ENCODE measurements at regions not wholly inside any gene's neighbourhood (a gene's known extent, or its start where the extent isn't known, plus 50 kb on each side); places are given as distances from the start of the nearest gene placed in this dataset.

DNA sequence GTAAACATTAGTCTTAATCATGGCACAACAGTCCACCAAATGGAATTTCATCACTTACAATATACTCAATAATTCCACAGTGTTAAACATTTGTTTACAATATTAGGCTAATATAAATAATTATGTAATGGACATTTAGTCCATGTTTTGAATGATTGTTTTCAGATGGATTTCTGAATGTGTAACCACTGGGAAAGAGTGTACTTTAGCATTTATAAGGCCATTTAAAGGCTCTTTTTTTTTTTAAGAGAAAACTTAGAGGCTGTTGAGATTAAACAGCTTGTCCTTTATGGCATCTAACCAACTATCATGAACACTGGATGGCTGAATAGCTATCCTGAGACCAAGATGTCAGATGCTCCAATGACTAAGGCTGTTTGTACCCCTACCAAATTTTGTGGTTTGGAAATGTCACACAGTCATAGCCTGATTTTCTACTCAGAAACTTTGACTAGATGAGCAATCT lies 248.3 kb upstream of the GLI3 start:
- no peak for DNase-seq

- no peak for DNase-seq
Observed at GRCh38 chr7:42483886-42484285, 246.9 kb upstream of the GLI3 start.

GRCh38 chr7:42479816-42480633 lies 243.0 kb upstream of the GLI3 start:
- DNase-seq = no peak

DNA sequence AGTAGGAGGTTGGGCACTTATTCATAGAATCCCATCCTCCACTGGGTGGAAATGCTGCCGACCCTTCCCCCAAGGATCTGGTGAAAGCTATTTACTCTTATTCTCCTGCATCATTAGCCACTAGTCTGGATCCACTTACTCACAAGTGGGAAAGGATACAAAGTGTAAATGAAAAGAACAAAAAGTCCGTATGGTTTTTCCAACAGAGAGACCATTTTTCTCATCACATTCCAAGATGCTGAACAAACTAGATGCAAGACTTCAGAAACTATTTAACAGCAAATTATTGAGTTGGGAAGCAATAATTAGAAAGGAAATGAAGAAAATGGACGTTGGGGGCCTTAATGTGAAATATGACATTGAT lies 242.4 kb upstream of the GLI3 start:
- DNase-seq = no peak

DNA sequence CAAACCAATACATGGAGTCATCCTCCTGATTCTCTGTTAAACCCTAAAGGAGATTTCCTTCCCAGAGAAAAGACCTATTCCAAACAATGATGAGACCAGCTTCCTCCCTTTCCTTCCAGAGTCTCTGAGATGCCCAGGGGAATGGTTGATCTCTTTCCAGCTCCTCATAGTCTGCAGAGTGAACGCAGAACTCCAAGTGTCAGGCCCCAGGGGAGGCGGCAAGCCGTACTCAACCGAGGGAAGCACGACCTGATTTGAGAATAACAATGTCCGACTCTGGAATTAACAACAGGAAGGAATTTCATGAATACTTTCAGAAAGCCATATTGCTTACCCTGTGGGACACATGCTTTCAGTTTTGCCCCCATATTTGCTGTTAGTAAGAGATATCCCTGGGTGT lies 241.7 kb upstream of the GLI3 start:
- DNase-seq = no peak

DNA sequence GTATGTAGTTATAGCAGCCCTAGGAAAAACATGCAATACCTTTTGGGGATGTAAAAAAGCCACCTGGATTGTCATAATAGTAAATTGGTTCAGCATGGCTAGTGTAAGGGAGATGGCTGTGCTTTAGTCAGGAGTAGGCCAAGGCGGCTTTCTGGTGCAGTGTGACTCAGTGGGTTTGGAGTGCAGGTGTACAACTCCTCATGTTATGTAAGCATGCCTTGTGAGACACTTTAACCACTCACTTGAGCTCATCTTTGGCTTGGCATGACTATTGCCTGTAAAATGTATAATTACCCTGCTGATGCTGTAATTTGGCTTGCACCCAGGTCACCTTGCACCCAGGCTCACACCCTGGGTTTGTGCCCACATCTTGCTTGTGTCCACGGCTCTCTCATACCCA lies 239.2 kb upstream of the GLI3 start:
- no peak for DNase-seq

- DNase-seq = no peak
Observed at GRCh38 chr7:42475082-42475481, 238.1 kb upstream of the GLI3 start.

DNA sequence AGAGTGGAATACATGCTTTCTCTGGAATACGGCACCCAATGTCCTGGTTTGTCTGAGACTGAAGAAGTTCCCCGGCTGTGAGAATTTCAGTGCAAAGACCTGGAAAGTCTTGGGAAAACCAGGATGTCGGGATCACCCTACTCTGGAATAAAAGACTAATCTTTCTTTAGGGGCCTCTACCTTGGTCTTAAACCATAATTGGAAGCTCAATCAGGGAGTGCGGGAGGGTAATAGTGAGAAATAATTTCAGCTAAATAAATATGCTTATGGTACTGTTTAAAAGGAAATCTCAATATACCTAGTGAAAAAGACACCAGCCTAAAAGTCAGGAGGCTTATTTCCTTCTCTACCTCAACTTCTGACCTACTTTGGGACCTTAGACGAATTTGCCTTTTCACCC lies 236.1 kb upstream of the GLI3 start:
- DNase-seq = no peak

DNA sequence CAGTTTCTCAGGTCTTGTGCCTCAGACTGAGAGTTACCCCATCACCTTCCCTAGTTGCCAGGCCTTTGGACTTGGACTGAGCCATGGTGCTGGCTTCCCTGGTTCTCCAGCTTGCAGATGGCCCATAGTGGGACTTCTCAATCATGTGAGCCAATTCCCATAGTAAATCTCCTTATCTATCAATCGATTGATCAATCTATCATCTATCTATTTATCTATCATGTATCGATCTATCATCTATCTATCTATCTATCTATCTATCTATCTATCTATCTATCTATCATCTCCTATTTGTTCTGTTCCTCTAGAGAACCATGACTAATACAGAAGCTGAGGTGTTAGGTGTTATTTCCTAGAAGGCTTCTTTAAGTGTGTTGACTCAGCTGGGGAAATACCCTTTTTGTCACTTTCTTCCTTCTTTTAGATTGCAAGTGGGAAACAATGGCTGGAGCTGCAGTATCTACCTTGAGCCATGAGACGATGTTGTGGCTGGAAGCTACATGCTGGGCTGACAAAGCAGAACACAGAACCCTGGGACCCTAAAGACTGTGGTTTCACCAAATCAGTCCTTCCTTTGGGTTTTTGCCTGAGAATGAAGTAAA lies 234.7 kb upstream of the GLI3 start:
- no peak for DNase-seq

DNA sequence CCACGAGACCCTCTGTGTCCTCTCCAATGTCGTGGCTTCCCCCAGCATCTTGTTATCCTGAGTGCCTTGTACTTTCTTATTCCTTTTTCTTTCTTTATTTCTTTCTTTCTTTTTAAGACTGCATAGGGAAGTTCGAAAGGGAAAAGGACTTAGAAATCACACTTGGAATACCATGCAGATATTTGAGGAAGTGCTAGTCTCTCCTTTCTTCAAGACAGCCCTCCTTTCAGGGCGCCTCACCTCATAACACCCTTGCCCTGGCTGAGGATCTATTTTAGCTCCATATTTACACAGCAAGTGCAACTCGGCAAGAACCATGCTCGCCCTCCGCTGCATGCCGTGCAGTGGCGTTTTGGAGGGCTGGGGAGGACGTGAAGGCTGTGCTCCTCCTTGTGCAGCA lies 232.3 kb upstream of the GLI3 start:
- no peak for DNase-seq

- no peak for DNase-seq
Observed at GRCh38 chr7:42468471-42468870, 231.5 kb upstream of the GLI3 start.

DNA sequence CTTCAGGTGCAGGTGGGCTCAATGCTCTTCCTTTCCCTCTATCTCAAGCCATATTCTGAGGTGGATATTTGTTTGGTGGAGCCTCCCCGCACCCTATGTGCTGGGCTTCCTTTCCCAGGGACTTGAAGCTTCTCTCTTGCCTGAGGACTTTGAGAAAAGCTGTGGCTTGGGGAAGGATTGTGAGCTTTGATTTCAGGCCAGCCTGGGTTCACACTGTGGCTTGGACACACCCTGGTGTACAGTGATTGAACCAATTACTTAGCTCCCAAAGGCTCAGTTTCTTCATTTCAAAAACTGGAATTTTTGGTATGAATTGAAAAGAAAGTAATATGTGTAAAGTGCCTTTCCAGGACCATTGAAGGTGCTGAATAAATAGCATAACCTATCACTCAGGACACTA lies 224.5 kb upstream of the GLI3 start:
- DNase-seq = no peak

DNA sequence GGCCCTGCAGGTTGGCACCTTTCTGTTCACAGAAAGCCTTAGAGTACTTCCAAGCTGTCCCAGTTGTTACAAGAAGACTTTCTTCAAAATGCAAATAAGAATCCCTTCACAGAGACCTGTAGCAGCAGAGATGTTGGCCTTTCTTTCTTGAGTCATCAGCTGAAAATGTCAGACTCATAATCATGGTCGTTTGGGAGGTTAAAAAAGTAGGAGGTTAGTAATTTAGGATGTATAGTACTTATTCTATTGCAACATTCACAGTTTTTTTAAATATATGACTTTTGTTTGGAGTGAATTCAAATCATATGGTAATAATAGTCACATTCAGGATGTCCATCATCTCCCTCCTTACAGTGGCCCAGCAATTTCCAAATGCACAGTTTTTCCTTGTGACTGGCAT lies 223.9 kb upstream of the GLI3 start:
- no peak for DNase-seq

DNA sequence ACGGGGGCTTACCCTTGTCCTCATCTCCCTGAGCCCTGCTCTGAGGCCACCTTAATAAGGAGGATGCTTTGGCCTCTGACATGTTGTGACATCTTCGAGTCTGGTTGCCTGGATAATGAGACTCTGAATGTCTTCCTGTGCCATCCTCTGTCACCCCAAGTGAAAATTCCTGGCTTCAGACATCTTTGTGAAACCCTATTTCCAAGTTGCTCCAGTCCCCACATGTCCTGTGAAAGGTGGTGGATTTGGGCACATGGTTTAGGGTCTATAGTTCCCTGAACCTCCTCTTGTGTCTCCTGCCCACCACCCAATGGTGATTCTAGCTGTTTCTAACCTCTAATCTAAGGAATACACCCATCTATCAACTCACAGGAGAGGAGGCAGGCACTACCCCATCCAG lies 223.1 kb upstream of the GLI3 start:
- no peak for DNase-seq

DNA sequence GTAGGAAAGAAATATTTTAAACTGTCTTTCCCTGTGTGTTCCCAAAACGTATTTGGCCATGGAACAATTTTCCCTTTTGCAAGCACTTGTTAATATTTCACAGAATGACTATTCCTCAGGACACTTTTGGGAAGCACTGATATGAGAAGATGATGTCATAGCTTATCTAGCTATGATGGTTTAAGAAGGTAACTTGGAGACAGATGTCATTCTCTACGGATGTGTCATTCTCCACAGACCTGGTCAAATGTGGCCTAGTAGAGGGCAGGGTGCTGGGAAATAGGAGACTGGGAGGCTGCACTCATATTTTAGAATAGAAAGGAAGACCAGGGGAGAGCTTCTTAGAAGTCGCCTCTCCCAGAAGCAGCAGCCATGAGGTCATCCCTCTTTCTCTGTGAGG lies 220.7 kb upstream of the GLI3 start:
- no peak for DNase-seq

DNA sequence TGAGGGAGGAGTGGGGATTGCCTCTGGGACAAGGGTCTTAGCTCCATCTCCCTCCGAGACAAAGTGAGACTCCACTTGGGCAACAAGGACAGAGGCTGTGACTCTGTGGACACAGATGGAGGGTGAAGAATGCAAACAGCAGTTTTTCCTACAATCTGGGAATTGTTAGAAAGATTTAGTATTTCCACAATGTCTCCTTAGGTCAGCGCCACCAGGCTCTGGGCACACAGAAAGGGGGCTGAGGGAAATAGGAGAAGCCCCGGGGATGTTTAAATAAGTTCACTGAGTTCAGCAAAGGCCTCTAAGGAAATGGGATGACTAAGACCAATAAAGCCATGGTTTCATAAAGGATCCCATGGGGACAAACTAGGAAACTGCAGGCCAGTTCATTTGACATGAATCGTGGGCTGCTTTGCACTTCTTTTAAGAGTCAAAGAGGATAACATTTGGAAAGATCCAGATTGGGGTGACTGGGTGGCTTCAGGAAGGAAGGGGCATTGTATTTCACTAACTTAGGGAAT lies 219.8 kb upstream of the GLI3 start:
- DNase-seq = no peak

DNA sequence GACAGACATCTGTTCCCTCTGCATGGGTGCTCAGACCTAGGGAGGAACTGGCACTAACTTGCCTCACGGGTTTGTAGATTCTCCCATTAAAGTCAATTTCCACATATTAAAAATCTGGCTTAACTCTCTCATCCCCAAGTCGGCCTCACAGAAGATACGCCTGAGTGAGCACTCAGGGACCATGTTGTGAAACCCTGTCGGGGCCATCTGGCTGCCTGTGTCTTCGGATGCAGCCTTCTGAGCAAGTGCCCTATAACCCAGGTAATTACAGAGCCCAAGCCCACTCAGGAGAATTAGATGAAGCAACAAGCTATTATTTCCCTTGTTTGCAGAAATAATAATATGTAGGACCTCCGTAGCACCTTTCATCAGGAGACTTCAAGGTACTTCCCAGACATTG lies 219.3 kb upstream of the GLI3 start:
- DNase-seq = no peak

GRCh38 chr7:42453931-42454361 lies 216.9 kb upstream of the GLI3 start:
- DNase-seq = no peak

DNA sequence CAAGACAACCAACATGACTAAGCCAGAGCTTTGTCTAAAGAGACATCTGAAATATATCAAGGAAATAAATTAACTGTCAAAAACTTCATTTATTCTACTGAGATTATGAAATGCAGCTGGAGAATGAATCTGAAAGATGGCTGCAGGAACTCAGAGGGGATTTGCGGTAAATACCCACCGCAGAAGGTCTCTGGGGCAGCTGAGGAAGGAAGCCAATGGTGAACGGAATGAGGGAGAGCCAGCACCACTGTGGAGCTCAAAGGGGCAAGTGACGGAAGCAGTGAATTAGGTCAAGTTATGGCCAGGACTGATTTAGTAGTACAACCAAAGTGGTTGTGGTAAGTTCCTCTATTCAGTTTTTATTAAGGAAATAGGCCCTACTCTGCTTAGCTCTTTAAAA lies 215.3 kb upstream of the GLI3 start:
- no peak for DNase-seq

DNA sequence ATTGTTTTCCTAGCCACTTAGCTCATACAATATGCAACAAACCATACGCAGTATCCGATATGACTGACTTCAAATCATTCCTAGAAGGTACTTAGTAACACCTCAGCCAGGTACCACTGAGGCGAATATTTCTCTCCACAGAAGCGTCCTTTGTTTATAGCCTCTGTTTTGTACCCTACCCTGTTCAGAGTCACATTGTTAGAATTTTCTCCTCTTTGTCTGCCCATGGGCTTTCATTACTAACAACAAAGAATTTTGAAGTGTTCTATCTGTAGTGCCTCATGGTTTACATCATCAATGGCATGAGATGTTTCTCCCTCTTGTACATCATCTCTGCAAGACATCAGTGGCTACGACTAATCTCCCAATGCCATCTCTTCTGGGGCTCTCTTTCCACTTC lies 212.4 kb upstream of the GLI3 start:
- DNase-seq = no peak

DNA sequence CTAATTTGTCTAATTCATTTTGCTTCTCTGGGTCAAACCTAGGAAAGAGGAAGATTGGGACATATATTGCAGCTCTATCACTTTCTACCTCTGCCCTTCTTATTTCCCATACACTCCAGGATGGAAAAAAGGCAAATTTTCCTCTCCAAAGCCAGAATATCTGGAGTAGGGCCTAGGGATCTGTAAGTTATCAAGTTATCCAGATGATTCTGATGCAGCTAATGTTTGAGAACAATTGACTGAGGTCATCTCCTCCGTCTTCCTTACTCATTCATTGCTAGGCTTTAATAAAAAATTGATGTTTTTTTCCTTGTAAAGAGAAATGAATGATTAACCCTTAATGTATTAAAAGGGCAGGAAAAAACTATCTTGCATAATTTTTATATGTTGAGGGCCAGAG lies 211.9 kb upstream of the GLI3 start:
- no peak for DNase-seq

DNA sequence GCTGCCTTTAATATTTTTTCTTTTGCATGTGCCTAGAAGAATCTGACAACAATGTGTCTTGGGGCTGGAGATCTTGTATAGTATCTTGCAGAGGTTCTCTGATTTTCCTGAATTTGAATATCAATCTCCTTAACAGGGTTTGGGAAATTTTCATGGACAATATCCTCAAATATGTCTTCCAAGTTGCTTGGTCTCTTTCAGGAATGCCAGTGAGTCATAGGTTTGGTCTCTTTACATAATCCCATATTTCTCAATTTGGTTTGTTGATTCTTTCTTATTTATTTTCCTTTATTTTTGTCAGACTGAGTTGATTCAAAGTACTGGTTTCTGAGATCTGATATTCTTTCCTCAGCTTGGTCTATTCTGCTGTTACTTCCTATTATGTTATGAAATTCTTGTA lies 208.7 kb upstream of the GLI3 start:
- DNase-seq = no peak

- DNase-seq = no peak
Observed at GRCh38 chr7:42440951-42441350, 203.9 kb upstream of the GLI3 start.

- DNase-seq = no peak
Observed at GRCh38 chr7:42432644-42433043, 195.6 kb upstream of the GLI3 start.

GRCh38 chr7:42431873-42432272 lies 194.9 kb upstream of the GLI3 start:
- DNase-seq = no peak

Measured in suppressor macrophage treated with lipopolysaccharide for 4 hours (primary cell).